ENCODE measurements at regions not wholly inside any gene's neighbourhood (a gene's known extent, or its start where the extent isn't known, plus 50 kb on each side); places are given as distances from the start of the nearest gene placed in this dataset.

DNA sequence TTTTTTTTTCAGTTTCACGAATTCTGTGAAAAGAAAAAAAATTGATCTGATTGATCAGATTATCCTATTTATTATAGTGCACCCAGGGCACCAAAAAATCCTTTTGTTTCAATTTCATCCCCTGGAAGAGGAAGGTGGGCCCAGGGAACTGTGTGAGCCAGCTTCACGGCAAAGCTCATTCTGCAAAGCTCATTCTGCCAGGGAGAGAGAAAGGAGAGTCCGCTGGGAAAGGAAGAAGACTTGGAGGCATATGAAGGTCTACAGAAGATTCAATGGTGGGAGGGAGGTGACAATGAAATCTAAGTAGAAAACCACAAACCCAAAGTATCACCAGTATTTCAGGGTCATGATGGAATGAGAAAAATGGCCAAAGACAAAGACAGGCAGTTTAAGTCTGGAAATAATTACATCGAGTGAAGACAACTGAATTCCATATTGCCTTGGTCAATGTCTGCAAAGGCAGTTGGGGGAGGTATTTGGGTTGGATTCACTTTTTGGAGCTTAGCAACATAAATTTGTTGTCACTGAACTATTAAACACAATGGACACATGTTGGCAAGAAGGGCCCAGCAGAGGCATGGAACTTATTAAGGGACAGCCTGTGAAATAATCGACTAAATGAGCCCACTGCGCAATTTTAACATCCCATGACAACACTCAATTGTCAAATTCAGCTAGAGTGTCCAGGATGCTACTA is 587.8 kb upstream of the MKI67 start:
- peak; percentile 99 for DNase-seq

DNA sequence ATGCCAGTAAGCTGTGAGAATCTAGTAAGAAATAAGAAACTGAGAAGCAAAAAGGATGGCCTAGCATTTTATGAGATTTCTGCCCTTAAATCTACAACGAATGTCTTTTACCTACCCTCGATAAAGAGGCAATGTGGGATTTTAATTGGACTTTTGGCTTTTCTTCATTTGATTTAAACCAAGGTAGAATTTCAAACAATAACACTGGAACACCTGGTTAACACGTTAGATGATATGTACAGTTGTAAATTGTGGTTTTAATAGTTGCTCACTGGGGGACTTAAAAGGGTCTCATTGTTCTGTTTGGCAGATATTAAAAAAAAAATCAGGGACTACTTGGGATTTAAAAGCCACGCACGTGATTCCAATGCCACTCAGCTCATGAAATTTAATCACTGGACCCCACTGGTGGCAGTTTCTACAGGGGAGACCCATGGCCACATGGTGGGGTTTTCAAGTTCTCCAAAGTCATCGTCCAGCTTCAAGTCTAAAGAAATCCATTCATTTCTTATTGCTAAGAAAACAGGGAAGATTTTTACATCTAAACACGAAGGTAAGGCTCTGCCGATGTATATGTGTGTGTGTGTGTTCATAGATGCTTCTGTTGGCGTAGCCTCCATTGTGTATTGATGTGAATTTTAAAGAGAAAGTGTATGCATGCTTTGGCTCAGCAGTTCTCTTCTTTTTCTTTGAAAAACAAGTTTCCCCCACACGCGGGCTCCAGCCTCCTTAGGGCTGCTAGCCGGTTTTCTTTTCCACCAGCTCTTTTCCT is 588.6 kb upstream of the MKI67 start:
- DNase-seq, result no peak

DNA sequence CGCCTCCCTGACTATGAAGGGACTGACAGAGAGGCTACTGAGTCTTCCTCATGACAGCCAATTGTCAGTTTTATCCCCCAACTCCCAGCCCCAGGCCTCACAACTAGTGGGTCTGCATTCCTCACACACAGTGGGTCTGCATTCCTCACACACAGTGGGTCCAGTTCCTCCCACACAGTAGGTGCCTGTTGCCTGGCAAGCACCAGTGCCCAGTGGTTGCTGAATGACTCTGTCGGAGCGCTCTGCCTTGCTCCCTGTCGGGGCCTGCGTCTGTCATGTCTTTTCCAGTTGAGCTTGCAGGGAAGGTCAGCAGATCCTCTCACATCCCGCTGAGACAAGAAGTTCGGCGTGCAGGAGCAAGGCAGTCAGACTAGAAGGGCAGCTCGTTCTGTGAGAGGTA is 590.0 kb upstream of the MKI67 start:
- no peak for DNase-seq

DNA sequence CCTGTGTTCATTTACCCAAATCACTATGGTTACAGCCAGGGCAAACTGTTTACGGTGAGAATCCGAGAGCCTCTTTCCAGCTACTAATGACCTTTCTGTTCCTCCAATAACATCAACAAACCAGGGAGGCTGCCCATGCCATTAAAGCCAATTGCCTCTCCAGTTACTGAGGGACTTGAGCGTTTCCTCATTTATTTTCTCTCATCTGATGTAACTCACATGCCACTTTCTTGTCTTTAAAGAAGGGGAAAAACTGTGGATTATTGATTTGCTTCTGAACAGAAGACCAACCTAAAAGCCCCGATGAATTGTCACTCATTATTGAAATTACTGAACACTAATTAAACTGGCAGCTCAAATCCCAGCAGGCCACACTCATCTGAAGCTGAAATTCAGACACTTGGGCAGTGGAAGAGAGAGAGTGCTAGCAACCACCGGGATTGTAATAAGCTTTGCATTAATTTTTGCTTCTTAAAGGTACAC is 595.8 kb upstream of the MKI67 start:
- no peak for DNase-seq

DNA sequence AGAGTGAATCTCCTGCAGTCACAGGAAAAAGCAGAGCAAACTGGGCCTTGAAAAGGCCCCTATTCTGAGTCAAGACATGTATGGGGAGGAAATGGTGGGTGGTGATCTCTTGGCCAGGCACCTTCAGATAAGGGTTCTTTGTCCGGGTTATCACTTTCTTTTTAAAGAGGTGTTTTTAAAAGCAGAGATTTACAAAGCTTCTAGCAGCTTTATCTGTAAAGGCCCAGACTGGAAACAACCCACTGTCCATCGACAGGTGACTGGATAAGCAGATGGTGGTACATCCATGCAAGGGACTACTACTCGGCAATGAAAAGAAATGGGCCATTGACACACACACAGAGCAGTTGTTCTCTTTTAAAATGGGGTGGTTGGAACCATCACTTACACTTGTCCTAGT is 596.7 kb upstream of the MKI67 start:
- DNase-seq, result no peak

DNA sequence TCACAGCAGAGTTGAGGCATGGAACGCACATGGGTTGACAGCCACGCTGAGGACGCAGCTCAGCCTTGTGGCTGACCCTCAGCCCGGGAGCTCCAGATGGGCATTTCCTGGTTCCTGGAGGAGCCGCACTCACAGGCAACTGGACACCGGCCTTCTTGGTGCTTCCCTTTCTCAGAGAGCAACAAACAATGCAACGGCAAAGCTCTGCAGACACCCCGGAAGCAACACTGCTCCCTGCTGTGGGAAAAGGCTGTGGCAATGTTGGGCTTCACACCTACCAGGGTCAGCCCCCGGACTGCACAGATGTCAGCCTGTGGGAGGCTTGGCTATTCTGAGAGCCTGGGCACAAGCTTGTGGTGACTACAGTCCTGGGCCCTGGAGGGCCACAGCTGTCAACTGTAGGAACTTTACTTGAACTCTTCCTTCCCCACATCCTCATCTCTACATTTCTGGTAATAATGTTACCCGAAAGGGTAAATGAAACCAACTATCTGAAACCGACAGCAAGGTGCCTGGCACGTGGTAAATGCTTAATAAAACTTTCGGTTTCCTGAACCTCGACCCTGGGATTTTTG is 597.5 kb upstream of the MKI67 start:
- no peak for DNase-seq

DNA sequence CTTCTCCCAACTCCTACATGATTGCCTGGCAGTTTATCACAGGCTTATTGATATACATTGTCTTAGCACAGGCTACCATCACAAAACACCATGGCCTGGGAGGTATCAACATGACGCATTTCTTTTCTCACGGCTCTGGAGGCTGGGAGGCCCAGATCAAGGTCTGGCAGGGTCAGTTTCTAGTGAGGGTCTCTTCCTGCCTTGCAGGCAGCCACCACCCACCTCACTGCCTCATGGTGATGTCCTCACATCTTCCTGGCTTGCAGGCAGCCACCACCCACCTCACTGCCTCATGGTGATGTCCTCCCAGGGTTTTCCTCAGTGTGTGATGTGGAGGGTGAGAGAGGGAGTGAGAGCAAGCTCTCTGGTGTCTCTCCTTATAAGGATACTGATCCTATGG is 599.3 kb upstream of the MKI67 start:
- no peak for DNase-seq

DNA sequence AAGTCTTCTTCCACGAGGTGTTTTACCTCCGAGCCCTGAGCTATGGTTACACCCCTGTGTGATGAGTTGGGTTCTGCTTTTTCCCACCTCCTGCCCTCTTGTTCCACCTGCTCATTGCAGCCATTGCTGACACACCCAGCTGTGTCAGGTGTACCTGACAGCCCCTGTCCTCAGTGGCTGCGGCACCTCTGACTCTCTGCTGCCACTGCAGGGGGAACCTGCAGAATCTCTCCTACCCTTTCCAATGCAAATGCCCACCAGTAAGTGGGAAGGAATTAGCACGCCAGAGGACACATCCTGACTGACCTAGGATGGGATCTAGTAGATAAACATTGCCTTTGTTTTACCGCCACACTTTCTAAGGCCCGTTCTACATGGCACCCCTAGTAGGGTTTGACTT is 600.9 kb upstream of the MKI67 start:
- DNase-seq, result no peak

DNA sequence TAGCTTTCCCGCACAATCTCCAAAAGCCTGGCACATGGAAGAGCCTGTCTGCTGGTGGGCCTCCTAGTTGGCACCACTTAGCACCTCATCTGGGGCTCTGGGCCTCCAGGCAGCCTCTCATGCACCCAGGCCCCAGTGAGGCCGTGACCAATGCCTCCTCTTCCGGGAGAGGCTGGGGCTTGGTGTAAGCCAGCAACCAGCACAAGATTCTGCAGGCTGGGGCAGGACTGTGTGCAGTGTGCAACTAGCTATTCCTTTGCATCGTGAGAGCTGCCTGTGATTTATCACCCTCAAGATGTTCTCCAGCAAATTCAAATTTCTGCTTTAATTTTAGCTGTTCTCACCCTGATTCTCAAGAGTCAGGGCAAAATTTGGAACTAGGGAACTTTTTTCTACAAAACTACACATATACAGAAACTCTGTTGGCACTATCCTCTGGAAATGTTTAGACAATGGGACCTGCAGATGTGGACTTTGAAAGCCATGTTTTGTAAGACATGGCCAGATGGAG is 603.7 kb upstream of the MKI67 start:
- DNase-seq, result peak; percentile 72

DNA sequence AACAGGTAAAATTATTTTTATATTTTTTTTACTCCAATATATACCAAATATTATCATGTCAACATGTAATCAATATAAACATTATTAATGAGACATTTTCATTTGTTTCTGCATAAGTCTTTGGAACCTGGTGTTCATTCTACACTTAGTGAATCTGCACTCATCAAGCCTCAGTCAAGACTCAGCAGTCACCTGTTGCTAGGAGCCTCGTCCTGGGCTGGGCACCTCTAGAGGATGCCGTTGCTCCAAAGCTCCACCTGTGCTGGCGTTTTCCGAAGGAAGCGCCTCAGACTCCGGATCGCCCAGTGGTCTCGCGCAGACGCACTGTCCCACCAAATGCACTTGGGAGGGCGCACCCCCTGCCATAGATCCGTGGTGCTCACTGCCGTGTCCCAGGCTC is 604.7 kb upstream of the MKI67 start:
- no peak for DNase-seq

DNA sequence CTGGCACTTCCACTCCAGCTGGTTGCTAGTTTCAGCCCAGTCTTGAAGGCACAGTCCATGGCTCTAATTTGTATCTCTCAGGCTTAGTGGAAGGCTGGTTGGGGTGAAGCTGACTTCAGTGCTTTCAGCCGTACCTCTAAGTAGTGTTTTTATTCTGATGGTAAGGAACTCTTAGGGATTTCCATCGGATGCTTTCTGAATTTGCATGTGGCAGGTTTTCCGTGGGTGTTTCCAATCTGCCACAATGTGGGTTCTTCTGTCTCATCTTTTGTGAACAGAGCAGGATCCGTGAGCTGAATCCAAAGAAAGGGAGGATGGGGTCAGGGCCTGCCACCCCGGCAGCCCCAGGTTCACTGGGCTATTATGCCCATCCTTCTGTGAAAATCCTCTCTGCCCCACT is 607.9 kb upstream of the MKI67 start:
- no peak for DNase-seq

DNA sequence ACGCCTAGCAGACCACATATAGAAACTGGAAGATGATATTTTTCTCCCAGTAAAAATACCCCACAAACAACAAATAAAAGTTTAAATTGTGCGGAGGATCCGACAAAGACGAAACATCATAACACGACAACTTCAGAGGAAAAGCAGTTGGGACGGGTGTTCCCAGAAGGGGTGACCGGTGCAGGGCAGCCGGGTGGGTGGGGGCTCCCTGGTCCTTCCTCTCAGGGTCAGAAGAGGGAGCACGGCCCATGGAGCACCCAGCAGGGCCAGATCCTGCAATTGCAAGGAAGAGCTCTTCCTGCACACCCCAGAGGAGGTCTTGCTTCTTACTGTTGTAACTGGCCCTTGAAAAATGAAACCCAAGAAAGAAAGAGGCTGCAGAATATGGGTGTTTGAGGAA is 608.5 kb upstream of the MKI67 start:
- DNase-seq, result no peak

DNA sequence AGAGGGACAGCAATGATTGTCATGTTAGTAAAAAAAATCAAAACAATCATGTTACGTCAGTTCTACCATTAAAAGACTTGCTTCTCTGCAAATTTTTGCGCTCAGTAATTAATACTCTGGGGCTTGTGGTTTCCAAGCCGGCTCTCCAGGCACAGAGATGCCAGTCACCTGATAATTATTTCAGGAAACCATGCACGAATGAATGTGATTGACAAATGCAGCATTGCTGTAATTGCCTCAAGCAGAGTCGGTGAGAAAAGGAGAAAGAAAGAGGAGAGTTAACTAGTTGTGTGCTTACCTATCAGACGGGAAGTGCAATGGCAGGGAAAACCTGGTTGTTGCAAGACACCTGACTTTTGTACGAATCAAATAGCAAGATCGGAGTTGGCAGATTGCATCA is 609.8 kb upstream of the MKI67 start:
- DNase-seq, result no peak

DNA sequence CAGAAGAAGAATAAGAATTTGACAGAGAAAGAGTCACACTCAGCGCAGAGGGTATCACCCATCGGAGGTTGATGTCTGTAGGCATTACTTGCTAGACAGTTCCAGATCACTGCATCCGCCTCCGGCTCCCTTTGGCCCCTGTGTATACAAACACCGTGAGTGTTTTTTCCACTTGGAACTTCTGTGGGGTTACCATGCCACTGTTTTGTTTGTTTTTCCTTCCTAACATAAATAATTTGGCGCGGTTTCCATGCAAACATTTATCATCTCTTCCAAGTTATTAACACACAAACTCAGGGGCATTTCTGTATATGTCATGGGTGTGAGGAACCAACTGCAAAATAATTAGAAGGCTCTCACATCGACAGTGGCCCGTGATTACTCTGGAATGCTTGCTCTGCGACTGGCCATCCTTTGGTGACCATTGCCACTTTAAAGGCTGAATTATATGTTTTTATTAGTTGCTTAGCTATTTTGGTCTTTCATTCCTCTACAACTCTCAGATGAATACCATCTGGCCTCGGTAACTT is 612.2 kb upstream of the MKI67 start:
- no peak for DNase-seq

DNA sequence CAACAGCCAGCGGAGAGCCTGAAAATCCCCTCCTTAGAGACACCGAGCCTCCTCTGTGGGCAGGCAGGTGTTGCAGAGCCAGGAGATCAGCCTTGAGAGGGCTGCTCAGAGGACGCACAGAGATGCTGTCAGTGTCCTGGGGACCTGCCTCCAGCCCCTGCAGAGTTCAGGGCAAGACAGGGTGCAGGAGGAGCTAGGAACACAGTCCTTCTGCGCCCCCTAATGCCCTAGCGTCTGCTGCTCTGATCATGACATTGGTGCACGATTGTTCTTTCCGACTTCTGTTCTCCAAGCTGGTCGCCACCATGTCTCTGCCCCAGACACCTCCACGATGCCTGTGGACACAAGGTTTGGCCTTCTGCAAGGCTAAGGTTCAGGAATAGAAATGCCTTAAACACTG is 613.7 kb upstream of the MKI67 start:
- DNase-seq, result no peak

DNA sequence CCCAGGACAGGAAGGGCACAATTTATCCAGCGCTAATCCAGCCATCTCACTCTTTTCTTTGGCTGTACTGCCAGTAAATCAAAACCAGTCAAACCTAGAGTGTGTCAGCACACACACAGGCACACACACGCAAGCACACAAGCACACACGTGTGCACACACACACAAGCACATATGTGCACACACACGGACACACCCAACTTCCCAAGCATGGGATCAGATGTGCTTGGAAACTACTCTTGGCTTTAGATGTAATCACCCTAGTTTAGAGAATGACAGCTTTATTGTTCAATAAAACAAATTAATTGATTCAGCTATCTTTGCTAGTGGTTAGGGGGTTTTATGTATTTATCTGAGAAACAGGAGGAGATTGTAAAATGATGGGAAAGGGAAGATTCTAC is 615.0 kb upstream of the MKI67 start:
- DNase-seq, result no peak

DNA sequence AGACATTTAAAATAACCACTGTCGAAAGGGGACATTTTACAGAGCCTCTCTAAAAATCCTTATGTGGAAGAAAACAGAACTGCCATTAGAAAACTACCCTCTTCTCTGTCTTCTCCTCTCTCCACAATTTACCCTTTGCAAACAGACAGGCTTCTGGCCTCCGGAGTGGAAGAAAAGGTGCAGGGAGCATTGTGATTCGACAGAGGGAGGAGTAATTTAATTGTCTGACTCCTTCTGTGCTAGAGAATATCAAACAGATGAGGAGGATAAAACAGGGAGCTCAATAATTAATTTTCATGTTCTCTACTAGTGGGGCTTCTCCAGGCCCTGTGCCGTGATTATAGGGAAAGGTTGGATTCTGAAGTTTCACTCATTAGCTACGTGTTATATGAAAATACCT is 615.5 kb upstream of the MKI67 start:
- no peak for DNase-seq

DNA sequence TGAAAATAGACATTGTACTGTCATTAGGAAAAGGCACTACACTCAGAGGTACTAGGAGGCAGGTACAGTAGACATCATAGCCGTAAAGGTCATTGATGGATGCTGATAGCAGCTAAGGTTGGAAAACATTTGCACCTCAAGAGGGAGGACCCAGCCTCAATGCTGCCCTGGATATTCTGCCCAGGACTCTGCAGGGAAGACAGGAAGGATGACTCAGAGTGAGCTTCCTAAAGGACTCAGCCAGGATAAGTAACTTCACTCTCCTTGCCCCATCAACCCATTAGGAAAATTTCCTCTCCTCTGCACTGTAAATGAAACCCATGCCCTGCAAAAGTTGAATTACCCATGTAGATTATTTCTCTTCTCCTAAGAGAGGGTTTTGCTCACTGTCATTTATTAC is 617.9 kb upstream of the MKI67 start:
- DNase-seq, result no peak

DNA sequence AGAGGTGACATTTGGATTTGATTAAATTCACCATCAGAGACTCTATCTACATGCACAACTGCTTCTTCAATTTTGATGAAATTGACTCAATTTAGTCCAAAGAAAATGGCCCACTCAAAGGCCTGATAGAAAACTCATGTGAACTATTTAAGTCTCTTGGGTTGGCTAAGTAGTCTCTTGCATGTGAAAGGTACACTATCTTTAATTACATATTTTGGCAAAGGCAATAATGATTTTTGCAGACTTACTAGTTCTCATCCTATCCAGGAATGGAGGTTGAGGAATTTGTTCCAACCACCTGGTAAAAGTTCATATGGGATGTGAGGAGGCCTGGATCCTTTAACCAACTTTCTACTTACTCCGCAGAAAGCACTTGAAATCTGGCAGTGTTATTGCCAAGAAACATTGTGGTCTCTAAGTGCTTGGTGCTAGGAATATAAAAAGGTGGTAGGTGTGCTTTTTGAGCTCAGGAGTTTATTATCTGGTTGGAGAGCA is 618.6 kb upstream of the MKI67 start:
- no peak for DNase-seq

DNA sequence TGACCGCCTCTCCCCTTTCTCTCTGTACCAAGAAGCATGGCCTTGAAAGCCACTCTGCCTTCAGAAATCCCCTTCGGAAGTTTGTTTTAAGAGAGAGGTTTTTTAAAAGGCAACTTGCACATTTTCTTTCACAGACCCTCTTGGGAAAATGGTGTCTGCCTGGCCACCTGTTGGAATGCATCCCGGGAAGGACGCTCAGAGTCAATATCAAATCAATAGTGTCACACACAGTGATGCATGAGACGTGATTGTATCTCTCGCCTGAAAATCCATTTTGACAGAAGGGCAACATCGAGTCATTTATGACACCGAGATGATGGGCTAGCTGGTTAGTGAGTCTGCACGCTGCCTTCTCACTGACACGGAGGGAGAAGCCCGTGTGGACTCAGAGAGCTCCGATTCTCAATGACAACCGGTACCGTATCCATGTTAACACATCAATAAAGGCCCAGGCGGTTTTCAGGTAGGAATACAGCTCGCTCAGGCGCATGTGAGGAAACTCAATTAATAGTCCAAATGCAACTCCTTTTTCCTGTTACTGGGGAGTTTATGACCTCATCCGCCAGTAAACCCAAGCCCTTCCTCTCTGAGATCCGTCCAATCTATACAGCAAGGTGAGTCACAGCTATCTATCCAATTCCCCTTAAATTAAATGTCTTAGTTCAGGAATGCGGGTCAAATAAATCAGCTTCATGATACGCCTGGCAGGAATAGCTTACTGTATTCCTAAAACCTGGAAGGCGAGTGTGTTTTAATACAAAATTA is 621.5 kb upstream of the MKI67 start:
- no peak for DNase-seq

DNA sequence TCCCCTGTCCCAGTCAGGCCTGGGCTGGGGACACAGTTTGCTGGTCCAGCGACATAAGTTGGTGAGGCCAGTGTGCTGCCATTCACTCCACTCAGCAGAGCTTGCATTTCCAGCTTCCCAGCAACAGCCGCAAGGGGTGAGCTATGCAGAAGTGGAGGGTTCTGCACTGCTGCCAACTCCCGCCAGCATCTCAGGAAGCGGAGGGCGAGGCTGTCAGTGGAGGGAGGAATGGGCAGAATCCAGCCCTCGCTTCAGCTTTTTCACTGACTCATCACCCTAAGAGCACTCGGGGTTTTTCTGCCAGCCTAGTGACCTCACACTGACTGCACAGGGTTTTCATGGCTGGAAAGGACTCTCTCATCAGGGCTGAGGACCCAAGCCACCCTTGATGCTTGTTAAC is 625.1 kb upstream of the MKI67 start:
- no peak for DNase-seq

DNA sequence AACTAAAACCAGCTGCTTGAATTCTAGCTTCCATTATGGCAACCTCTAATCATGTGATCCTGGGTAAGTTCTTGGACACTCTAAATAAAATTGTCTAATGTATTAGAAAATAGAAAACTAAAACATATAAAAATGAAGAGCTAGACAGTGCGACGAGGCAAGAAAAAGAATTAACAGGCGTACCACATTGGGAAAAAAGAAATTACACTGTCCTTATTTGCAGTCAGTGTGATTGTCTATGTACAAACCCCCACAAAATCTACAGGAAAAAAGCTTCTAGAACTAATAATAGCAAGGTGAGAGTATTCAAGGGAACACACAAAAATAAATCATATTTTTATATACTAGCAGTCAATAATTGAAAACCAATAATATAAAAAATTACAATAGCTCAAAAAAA is 625.6 kb upstream of the MKI67 start:
- no peak for DNase-seq
